Nephron progenitor cell (in vitro differentiated cells): ENCODE measurements at regions not wholly inside any gene's neighbourhood (a gene's known extent, or its start where the extent isn't known, plus 50 kb on each side); places are given as distances from the start of the nearest gene placed in this dataset.

Experiments
- DNase-seq: peaks from one replicate; pipeline ENCODE4 v3.0.0; 2021
- H3K27ac Mint-ChIP-seq: 2 replicates; pipeline ENCODE4 v1.8.0; 2021; ENCODE audit warnings: mild to moderate bottlenecking, moderate library complexity, mixed read lengths
- H3K27me3 Mint-ChIP-seq: 2 replicates; pipeline ENCODE4 v1.8.0; 2021; ENCODE audit warnings: mild to moderate bottlenecking, low read depth, mixed read lengths; ENCODE audit not compliant: poor library complexity
- H3K36me3 Mint-ChIP-seq: 2 replicates; pipeline ENCODE4 v1.8.0; 2021; ENCODE audit warnings: low read depth, mixed read lengths
- H3K4me1 Mint-ChIP-seq: 2 replicates; pipeline ENCODE4 v1.8.0; 2021; ENCODE audit warnings: mixed read lengths
- H3K4me3 Mint-ChIP-seq: 2 replicates; pipeline ENCODE4 v1.8.0; 2021; ENCODE audit warnings: mild to moderate bottlenecking, moderate library complexity, mixed read lengths
- H3K9me3 Mint-ChIP-seq: 2 replicates; pipeline ENCODE4 v1.8.0; 2021; ENCODE audit warnings: mild to moderate bottlenecking, moderate library complexity, mixed read lengths
- CTCF ChIP-seq: fragments of 200-600 bp; sonication (generic); IDR thresholded peaks from 2 replicates; pipeline ENCODE4 v1.5.0; 2021; ENCODE audit warnings: antibody characterized with exemption

GRCh38 chr5:28864006-28864405, 1825.6 kb upstream of the CDH9 start:
- DNase-seq, result no peak
- no peaks in the 10 kb centered on the region for H3K36me3 Mint-ChIP-seq
- no peak for TF ChIP-seq CTCF
- no peaks in the 10 kb centered on the region for H3K4me1 Mint-ChIP-seq
- H3K27me3 Mint-ChIP-seq, result no peaks in the 10 kb centered on the region
- H3K9me3 Mint-ChIP-seq, result no peaks in the 10 kb centered on the region
- H3K27ac Mint-ChIP-seq, result no peak overlapping the region
- H3K4me3 Mint-ChIP-seq, result no peak overlapping the region

DNA sequence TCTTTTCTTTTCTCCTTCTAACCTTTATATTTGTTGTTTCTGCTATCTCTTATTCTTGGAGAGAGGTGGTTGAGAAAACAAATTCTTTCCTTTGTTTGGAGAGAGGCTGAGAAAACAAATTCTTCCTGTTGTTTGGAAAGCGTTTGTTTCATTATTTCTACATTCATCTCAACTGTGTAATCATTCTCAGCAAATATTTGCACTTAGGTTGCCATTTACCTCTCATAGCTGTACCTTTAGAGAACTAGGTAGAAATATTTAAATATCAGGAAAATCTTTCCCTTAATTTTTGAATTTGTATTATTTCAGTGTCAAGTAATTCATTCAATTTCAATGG, 1824.4 kb upstream of the CDH9 start:
- H3K27me3 Mint-ChIP-seq, result no peaks in the 10 kb centered on the region
- H3K36me3 Mint-ChIP-seq, result no peaks in the 10 kb centered on the region
- H3K9me3 Mint-ChIP-seq, result no peaks in the 10 kb centered on the region
- no peak overlapping the region for H3K27ac Mint-ChIP-seq
- H3K4me3 Mint-ChIP-seq, result no peak overlapping the region
- no peak for DNase-seq
- no peak for TF ChIP-seq CTCF
- no peaks in the 10 kb centered on the region for H3K4me1 Mint-ChIP-seq

GRCh38 chr5:28862137-28862859, 1823.9 kb upstream of the CDH9 start:
- no peak for DNase-seq
- Mint-ChIP-seq H3K4me3 (no peak overlapping the region), H3K4me1 (no peaks in the 10 kb centered on the region), H3K9me3 (no peaks in the 10 kb centered on the region), H3K36me3 (no peaks in the 10 kb centered on the region), H3K27me3 (no peaks in the 10 kb centered on the region), H3K27ac (no peak overlapping the region)
- no peak for TF ChIP-seq CTCF

DNA sequence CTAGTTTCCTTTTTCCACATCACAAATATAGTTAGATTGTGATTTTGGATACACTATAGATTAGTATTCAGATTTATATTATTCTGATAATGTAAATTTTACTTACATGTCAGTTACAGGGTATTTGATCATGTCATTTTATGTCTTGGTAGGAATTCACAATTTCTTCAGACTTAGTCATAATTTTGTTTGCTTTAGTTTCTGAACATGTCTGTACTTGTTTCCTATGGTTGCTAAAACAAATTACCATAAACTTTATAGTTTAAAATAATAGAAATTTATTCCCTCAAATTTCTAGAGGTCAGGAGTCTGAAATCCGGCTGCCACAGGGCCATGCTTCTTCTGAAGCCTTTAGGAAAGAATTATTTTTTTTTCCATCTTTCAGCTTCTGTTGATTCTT, 1817.2 kb upstream of the CDH9 start:
- H3K4me3 Mint-ChIP-seq, result no peak overlapping the region
- H3K27me3 Mint-ChIP-seq, result no peaks in the 10 kb centered on the region
- H3K27ac Mint-ChIP-seq, result no peak overlapping the region
- no peaks in the 10 kb centered on the region for H3K36me3 Mint-ChIP-seq
- no peaks in the 10 kb centered on the region for H3K9me3 Mint-ChIP-seq
- no peak for DNase-seq
- TF ChIP-seq CTCF, result no peak
- H3K4me1 Mint-ChIP-seq, result no peaks in the 10 kb centered on the region

GRCh38 chr5:28850320-28850921, 1812.0 kb upstream of the CDH9 start:
- Mint-ChIP-seq H3K27me3 (no peaks in the 10 kb centered on the region), H3K36me3 (no peaks in the 10 kb centered on the region), H3K27ac (no peak overlapping the region), H3K4me1 (no peaks in the 10 kb centered on the region), H3K9me3 (no peaks in the 10 kb centered on the region), H3K4me3 (no peak overlapping the region)
- no peak for DNase-seq
- no peak for TF ChIP-seq CTCF

GRCh38 chr5:28831042-28831441, 1792.7 kb upstream of the CDH9 start:
- Mint-ChIP-seq H3K9me3 (no peaks in the 10 kb centered on the region), H3K27ac (no peak overlapping the region), H3K4me3 (no peak overlapping the region), H3K36me3 (no peaks in the 10 kb centered on the region), H3K4me1 (no peaks in the 10 kb centered on the region), H3K27me3 (no peaks in the 10 kb centered on the region)
- no peak for DNase-seq
- no peak for TF ChIP-seq CTCF
